ENCODE measurements at regions not wholly inside any gene's neighbourhood (a gene's known extent, or its start where the extent isn't known, plus 50 kb on each side); places are given as distances from the start of the nearest gene placed in this dataset.

- TF ChIP-seq, protein P1, sequence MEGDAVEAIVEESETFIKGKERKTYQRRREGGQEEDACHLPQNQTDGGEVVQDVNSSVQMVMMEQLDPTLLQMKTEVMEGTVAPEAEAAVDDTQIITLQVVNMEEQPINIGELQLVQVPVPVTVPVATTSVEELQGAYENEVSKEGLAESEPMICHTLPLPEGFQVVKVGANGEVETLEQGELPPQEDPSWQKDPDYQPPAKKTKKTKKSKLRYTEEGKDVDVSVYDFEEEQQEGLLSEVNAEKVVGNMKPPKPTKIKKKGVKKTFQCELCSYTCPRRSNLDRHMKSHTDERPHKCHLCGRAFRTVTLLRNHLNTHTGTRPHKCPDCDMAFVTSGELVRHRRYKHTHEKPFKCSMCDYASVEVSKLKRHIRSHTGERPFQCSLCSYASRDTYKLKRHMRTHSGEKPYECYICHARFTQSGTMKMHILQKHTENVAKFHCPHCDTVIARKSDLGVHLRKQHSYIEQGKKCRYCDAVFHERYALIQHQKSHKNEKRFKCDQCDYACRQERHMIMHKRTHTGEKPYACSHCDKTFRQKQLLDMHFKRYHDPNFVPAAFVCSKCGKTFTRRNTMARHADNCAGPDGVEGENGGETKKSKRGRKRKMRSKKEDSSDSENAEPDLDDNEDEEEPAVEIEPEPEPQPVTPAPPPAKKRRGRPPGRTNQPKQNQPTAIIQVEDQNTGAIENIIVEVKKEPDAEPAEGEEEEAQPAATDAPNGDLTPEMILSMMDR (conservative IDR thresholded peaks at IDR 0.05) = no peak
- no peak for TF ChIP-seq ZFX (IDR thresholded peaks at IDR 0.05)
These were observed 201.9 kb upstream of the RBMS1 start for GRCh38 chr2:160695402-160696086.

Data from C4-2B (cell line).